ENCODE measurements at regions not wholly inside any gene's neighbourhood (a gene's known extent, or its start where the extent isn't known, plus 50 kb on each side); places are given as distances from the start of the nearest gene placed in this dataset.

DNA sequence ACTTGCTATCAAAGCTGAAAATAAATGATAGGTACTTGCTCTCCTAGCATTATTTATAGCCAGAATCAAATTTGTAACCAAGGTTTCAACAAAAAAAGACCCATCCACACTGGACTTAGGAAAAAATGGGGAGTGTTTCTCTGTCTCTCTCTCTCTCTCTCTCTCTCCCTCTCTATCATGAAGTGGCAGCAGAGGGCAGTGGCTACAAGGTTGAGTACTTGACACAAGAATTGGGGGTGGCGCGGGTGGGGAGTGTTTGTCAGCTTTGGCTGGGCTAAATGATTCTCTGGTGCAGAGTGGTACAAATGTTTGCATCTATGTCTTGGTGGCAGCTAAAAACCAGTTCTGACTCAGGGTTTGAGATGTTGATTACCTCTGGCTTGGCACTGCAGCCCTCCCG lies 85.0 kb downstream of the RBM43 start:
- no peak for TF ChIP-seq CTCF (IDR thresholded peaks at IDR 0.05 in 2 of 3, conservative IDR thresholded peaks at IDR 0.05 in 1 of 3; ENCODE audit: borderline replicate concordance in 1 of 3, insufficient read depth in 1 of 3, low read depth in 2 of 3, low read length in 2 of 3)
- TF ChIP-seq EZH2 (IDR thresholded peaks at IDR 0.05), result no peak
- TF ChIP-seq POLR2A (IDR thresholded peaks at IDR 0.05; ENCODE audit: borderline replicate concordance, extremely low read depth, insufficient read depth, insufficient read length), result no peak
- no peak for TF ChIP-seq JUND (IDR thresholded peaks at IDR 0.05)
- TF ChIP-seq EGR1 (IDR thresholded peaks at IDR 0.05; ENCODE audit: low read depth), result no peak
- no peak for TF ChIP-seq ATF3 (IDR thresholded peaks at IDR 0.05)
